DOHH2 (cell line): ENCODE measurements at regions not wholly inside any gene's neighbourhood (a gene's known extent, or its start where the extent isn't known, plus 50 kb on each side); places are given as distances from the start of the nearest gene placed in this dataset.

Source experiments
- EZH2phosphoT487 ChIP-seq: fragments of 200-600 bp; sonication (generic); IDR thresholded peaks from 2 replicates; pipeline ENCODE4 v1.6.1; 2017; ENCODE audit warnings: borderline replicate concordance, mild to moderate bottlenecking, antibody characterized with exemption, low read length, moderate library complexity, mixed read lengths
- TF ChIP-seq, protein P1 (sequence below): fragments of 200-600 bp; sonication (generic); IDR thresholded peaks from one replicate; pipeline ENCODE4 v1.5.1; 2014; ENCODE audit warnings: antibody characterized with exemption, mild to moderate bottlenecking, low read depth, low read length; ENCODE audit not compliant: poor library complexity, severe bottlenecking

DNA sequence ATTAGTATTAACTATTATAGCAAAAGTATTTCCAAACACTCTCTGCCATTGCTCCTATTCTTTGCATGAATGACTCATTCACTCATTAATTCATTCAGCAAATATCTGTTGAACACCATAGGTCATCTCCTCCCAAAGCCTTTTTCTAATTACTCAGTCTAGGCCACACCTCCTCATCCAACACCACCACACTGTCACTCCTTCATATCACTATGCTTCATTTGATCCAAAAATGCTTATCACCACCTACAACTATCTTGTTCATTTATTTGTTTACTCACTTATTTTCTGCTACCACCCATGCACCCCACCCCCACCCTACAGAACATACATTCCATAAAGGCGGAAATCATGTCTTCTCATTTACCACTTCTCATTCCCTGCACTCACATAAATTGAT is 94.4 kb upstream of the TNFSF4 start:
- TF ChIP-seq, protein P1, sequence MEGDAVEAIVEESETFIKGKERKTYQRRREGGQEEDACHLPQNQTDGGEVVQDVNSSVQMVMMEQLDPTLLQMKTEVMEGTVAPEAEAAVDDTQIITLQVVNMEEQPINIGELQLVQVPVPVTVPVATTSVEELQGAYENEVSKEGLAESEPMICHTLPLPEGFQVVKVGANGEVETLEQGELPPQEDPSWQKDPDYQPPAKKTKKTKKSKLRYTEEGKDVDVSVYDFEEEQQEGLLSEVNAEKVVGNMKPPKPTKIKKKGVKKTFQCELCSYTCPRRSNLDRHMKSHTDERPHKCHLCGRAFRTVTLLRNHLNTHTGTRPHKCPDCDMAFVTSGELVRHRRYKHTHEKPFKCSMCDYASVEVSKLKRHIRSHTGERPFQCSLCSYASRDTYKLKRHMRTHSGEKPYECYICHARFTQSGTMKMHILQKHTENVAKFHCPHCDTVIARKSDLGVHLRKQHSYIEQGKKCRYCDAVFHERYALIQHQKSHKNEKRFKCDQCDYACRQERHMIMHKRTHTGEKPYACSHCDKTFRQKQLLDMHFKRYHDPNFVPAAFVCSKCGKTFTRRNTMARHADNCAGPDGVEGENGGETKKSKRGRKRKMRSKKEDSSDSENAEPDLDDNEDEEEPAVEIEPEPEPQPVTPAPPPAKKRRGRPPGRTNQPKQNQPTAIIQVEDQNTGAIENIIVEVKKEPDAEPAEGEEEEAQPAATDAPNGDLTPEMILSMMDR: no peak
- TF ChIP-seq EZH2phosphoT487: no peak
